ENCODE measurements at regions not wholly inside any gene's neighbourhood (a gene's known extent, or its start where the extent isn't known, plus 50 kb on each side); places are given as distances from the start of the nearest gene placed in this dataset.

DNA sequence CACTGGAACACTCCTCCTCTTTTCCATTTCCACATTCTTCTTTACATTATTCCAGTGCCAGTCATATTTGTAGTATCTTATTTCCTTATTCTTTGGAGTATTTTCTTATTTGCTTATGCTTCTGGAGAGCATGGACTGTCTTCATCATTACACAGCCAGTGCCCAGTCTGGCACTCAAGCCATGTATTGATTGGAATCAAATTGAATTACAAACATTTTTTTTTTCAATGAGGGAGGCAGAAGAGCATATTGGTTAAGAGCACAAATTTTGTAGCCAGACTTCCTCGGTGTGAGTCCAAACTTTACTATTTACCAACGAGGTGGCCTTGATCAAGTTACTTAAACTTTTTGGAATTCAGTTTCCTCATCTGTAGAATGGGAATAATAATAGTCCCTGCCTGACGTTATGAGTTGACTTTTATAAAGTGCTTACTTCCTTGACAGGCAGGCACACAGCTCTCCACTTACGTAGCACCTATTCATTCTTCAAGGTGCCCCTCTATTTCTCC, 186.6 kb upstream of the BCL6 start:
- Histone ChIP-seq H3K9me3 (ENCODE audit: low read length) (no peaks in the 10 kb centered on the region), H4K20me1 (ENCODE audit: insufficient read depth, low read length) (no peaks in the 10 kb centered on the region), H2AFZ (ENCODE audit: low read length) (no peak overlapping the region), H3K9me2 (ENCODE audit: insufficient read depth, low read length) (no peaks in the 10 kb centered on the region), H3K27ac (ENCODE audit: low read depth, low read length, poor library complexity, severe bottlenecking) (peak overlapping the region; percentile 99), H3K4me1 (ENCODE audit: insufficient read depth, low read length, poor library complexity, severe bottlenecking) (peaks cover 100% of the 10 kb centered on the region), H3K36me3 (ENCODE audit: insufficient read depth, low read length) (no peaks in the 10 kb centered on the region), H3K4me2 (ENCODE audit: low read length) (peak overlapping the region; percentile 67), H3K4me3 (ENCODE audit: low read depth, low read length, poor library complexity, severe bottlenecking) (peak overlapping the region; percentile 36), H3K79me2 (ENCODE audit: insufficient read depth, low read depth, low read length) (no peaks in the 10 kb centered on the region; the same call in 1 of the 2 replicates)
- intact Hi-C loops (cut with micrococcal nuclease; ENCODE audit: unreplicated experiment), result no loop called here
- POLR2A ChIA-PET, result interaction anchor here (1.2 to 20.4 kb wide), 4 partner anchors 14 to 185 kb away, joined by 4 to 1356 read pairs (median 304); no protein-coding TSS in a partner anchor
- CTCF ChIA-PET (ENCODE audit: unreplicated experiment), result no interaction called here
- TF ChIP-seq EZH2phosphoT487 (IDR thresholded peaks at IDR 0.05; ENCODE audit: borderline replicate concordance, low read depth, low read length), result no peak
- TF ChIP-seq, protein P1, sequence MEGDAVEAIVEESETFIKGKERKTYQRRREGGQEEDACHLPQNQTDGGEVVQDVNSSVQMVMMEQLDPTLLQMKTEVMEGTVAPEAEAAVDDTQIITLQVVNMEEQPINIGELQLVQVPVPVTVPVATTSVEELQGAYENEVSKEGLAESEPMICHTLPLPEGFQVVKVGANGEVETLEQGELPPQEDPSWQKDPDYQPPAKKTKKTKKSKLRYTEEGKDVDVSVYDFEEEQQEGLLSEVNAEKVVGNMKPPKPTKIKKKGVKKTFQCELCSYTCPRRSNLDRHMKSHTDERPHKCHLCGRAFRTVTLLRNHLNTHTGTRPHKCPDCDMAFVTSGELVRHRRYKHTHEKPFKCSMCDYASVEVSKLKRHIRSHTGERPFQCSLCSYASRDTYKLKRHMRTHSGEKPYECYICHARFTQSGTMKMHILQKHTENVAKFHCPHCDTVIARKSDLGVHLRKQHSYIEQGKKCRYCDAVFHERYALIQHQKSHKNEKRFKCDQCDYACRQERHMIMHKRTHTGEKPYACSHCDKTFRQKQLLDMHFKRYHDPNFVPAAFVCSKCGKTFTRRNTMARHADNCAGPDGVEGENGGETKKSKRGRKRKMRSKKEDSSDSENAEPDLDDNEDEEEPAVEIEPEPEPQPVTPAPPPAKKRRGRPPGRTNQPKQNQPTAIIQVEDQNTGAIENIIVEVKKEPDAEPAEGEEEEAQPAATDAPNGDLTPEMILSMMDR (conservative IDR thresholded peaks at IDR 0.05; ENCODE audit: low read length), result no peak
- DNase-seq (ENCODE audit: low spot score), result no peak
- BruUV-seq (replicated peaks), result no TSS peak

DNA sequence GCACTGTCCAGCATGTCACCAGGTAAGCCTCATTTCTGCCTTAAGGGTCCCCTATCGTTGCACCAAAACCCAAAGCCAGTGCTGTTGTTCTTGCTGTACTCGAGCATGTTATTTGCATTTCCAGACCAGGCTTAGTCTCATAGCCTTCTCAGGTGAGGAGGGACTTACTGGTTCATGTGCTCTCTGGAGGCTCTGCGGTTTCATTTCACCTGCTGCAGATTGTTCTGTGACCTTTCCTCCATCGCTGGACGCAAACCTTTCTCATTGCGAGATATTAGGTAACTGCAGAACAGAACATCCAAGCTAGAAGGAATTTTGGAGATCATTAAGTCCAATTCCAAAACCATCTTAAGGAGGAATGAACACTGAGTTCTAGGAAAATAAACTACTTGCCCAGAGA, 187.3 kb upstream of the BCL6 start:
- peak overlapping the region; percentile 67 for H3K4me2 ChIP-seq (ENCODE audit: low read length)
- DNase-seq (ENCODE audit: low spot score), result peak; percentile 80
- POLR2A ChIA-PET, result interaction anchor here (1.2 to 20.4 kb wide), 9 partner anchors 7 to 185 kb away, joined by 4 to 1356 read pairs (median 41); no protein-coding TSS in a partner anchor
- no peaks in the 10 kb centered on the region; the same call in 1 of the 2 replicates for H3K79me2 ChIP-seq (ENCODE audit: insufficient read depth, low read depth, low read length)
- H3K4me1 ChIP-seq (ENCODE audit: insufficient read depth, low read length, poor library complexity, severe bottlenecking), result peaks cover 100% of the 10 kb centered on the region
- intact Hi-C loops (cut with micrococcal nuclease; ENCODE audit: unreplicated experiment), result no loop called here
- H4K20me1 ChIP-seq (ENCODE audit: insufficient read depth, low read length), result no peaks in the 10 kb centered on the region
- TF ChIP-seq EZH2phosphoT487 (IDR thresholded peaks at IDR 0.05; ENCODE audit: borderline replicate concordance, low read depth, low read length), result no peak
- TF ChIP-seq, protein P1 (conservative IDR thresholded peaks at IDR 0.05; ENCODE audit: low read length), result no peak
- CTCF ChIA-PET (ENCODE audit: unreplicated experiment), result no interaction called here
- peak overlapping the region; percentile 2; the same call in 1 of the 2 replicates for H2AFZ ChIP-seq (ENCODE audit: low read length)
- peak overlapping the region; percentile 99 for H3K27ac ChIP-seq (ENCODE audit: low read depth, low read length, poor library complexity, severe bottlenecking)
- H3K9me2 ChIP-seq (ENCODE audit: insufficient read depth, low read length), result no peaks in the 10 kb centered on the region
- no peaks in the 10 kb centered on the region for H3K9me3 ChIP-seq (ENCODE audit: low read length)
- H3K4me3 ChIP-seq (ENCODE audit: low read depth, low read length, poor library complexity, severe bottlenecking), result peak overlapping the region; percentile 36
- H3K36me3 ChIP-seq (ENCODE audit: insufficient read depth, low read length), result no peaks in the 10 kb centered on the region
- BruUV-seq (replicated peaks), result no TSS peak

DNA sequence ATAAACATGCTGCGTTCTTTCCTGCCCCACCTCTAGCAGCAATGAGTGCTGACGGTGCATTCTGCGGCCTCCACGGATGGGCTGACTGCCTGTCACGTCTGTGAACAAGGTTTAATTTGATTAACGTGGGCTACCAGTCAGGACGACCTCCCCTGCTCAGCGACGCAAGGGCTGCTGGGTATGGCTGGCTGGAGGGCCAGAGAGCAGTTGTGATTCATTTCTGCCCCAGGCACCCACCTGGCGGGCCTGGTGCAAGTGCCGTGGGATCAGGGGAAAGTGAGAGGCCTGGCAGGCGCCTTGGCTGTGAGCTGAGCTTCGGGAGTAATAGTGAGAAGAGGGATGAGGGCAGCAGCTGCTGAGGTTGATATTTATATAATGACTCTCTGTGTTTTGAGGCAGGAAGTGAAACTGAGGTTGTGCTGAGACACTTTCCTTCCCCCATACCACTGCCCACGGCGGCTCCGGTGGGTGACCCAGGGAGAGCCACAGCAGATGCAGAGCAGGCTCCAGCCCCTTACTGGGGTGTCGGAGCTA, 190.4 kb upstream of the BCL6 start:
- ChIA-PET CTCF (ENCODE audit: unreplicated experiment) (interaction anchor here (0.6 to 1.1 kb wide), 5 partner anchors 10 to 186 kb away, joined by 3 read pairs; no protein-coding TSS in a partner anchor), POLR2A (interaction anchor here (0.6 to 20.4 kb wide), 13 partner anchors 10 to 530 kb away, joined by 3 to 1356 read pairs (median 41); partner anchors contain the start of gene BCL6)
- no peaks in the 10 kb centered on the region for H3K36me3 ChIP-seq (ENCODE audit: insufficient read depth, low read length)
- H4K20me1 ChIP-seq (ENCODE audit: insufficient read depth, low read length), result no peaks in the 10 kb centered on the region
- H3K4me1 ChIP-seq (ENCODE audit: insufficient read depth, low read length, poor library complexity, severe bottlenecking), result peaks cover 100% of the 10 kb centered on the region
- no peaks in the 10 kb centered on the region for H3K9me2 ChIP-seq (ENCODE audit: insufficient read depth, low read length)
- intact Hi-C loops (cut with micrococcal nuclease; ENCODE audit: unreplicated experiment), result loop anchor here (1.0 kb wide), 1 partner anchor 16 kb away; no protein-coding TSS in a partner anchor
- peak overlapping the region; percentile 25 for H3K4me3 ChIP-seq (ENCODE audit: low read depth, low read length, poor library complexity, severe bottlenecking)
- no peak overlapping the region for H2AFZ ChIP-seq (ENCODE audit: low read length)
- H3K9me3 ChIP-seq (ENCODE audit: low read length), result no peaks in the 10 kb centered on the region
- no peak for TF ChIP-seq EZH2phosphoT487 (IDR thresholded peaks at IDR 0.05; ENCODE audit: borderline replicate concordance, low read depth, low read length)
- TF ChIP-seq, protein P1 (conservative IDR thresholded peaks at IDR 0.05; ENCODE audit: low read length), result no peak
- H3K79me2 ChIP-seq (ENCODE audit: insufficient read depth, low read depth, low read length), result peaks cover 3% of the 10 kb centered on the region; the same call in 1 of the 2 replicates
- H3K27ac ChIP-seq (ENCODE audit: low read depth, low read length, poor library complexity, severe bottlenecking), result peak overlapping the region; percentile 99
- peak; percentile 91 for DNase-seq (ENCODE audit: low spot score)
- peak overlapping the region; percentile 71 for H3K4me2 ChIP-seq (ENCODE audit: low read length)
- BruUV-seq (replicated peaks), result no TSS peak
